H1 (cell line): ENCODE measurements at regions not wholly inside any gene's neighbourhood (a gene's known extent, or its start where the extent isn't known, plus 50 kb on each side); places are given as distances from the start of the nearest gene placed in this dataset.

Experiments
- CHD7 ChIP-seq: fragments of 300-600 bp; sonication (generic); IDR thresholded peaks from 2 replicates; pipeline ENCODE4 v1.7.1; 2012; ENCODE audit warnings: low read length, moderate library complexity, mild to moderate bottlenecking, inconsistent platforms; ENCODE audit not compliant: insufficient replicate concordance
- TEAD4 ChIP-seq: IDR thresholded peaks from 2 replicates; pipeline ENCODE4 v1.6.1; 2012; ENCODE audit warnings: low read depth, low read length, inconsistent platforms, mixed read lengths

- no peak for TF ChIP-seq CHD7
- no peak for TF ChIP-seq TEAD4
Observed at GRCh38 chr12:90809940-90810339, 145.0 kb downstream of the CCER1 start (continued).
